ENCODE measurements at regions not wholly inside any gene's neighbourhood (a gene's known extent, or its start where the extent isn't known, plus 50 kb on each side); places are given as distances from the start of the nearest gene placed in this dataset.

DNA sequence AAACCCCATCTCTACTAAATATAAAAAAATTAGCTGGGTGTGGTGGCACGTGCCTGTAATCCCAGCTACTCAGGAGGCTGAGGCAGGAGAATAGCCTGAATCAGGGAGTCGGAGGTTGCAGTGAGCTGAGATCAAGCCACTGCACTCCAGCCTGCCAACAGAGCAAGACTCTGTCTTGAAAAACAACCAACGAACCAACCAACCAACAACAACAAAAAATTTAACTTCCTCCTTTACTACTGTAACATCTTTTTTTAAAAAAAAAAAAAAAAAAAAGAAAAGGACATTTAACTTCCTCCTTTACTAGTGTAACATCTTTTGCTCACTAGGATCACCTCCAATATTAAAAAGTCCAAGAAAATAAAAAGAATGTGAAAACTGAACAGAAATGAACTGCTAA lies 92.3 kb upstream of the TMEM168 start:
- no peak for TF ChIP-seq CTCF (IDR thresholded peaks at IDR 0.05; ENCODE audit: low read depth, low read length, missing control alignments)
- no peak overlapping the region for H3K4me3 ChIP-seq (ENCODE audit: low read depth, low read length)

GRCh38 chr7:112882022-112882421 lies 91.8 kb upstream of the TMEM168 start:
- TF ChIP-seq CTCF (IDR thresholded peaks at IDR 0.05; ENCODE audit: low read depth, low read length, missing control alignments), result no peak

More for the DNA sequence above, 92.3 kb upstream of the TMEM168 start:
- no peak for DNase-seq (ENCODE audit: low read depth)

DNA sequence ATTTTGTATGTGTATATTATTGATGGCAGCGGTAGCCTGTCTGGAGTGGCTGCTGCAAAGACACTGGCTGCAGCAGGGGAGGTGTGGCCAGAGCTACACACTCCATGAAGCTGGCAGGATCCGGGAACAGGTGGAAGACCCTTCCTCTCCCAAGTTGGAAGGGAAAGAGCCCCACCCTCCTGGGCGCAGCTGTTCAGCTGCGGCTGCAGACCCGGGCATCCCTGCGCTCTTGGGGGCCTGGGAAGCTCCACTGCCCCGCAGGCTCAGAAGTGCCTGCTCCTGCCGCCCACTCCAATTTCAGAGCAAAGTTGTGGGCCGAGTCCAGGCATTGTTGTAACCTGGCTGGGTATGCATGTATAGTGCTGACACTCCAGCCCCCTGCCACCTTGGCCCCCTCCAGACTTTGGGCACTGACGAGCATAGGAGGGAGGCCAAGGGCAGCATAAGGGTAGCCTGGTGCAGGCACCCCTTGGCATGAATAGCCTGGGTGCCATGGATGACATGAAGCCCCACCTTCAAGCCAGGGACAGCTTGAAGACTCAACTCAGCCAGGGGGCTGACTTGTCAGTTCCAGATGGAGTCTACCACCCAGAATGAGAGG lies 90.7 kb upstream of the TMEM168 start:
- TF ChIP-seq CTCF (IDR thresholded peaks at IDR 0.05; ENCODE audit: low read depth, low read length, missing control alignments), result no peak
- H3K4me3 ChIP-seq (ENCODE audit: low read depth, low read length), result no peak overlapping the region
- DNase-seq (ENCODE audit: low read depth), result no peak

More at GRCh38 chr7:112882022-112882421, 91.8 kb upstream of the TMEM168 start:
- H3K4me3 ChIP-seq (ENCODE audit: low read depth, low read length), result no peak overlapping the region
- DNase-seq (ENCODE audit: low read depth), result no peak

DNA sequence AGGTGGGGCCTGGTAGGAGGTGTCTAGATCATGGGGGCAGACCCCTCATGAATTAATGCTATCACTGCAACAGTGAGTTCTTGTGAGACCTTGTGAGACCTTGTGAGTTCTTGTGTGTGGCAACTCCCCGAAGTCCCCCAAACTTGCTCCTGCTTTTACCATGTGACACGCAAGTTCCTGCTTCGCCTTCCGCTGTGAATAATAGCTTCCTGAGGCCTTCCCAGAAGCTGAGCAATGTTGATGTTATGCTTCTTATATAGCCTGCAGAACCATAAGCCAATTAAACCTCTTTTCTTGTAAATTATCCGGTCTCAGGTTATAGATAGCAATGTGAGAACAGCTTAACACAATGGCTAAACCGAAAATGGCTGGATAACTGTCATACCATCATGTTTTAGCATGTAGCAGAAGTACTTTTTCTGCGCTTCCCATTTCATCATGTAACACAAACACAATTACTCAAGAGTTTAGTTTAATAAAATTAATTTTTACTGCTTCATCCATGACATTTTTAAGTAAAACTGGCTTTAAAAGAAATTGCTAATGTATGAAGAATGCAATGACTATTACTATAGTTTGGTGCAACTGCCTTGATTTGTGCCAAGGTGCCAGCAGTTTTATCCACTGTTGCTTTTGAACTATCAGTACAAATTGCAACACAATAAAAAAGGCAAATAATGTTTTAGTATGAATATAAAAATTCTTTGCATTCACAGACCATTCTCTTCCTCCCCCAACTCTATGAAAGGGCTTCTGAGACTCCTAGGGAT lies 87.7 kb upstream of the TMEM168 start:
- no peak for TF ChIP-seq CTCF (IDR thresholded peaks at IDR 0.05; ENCODE audit: low read depth, low read length, missing control alignments)
- no peak overlapping the region for H3K4me3 ChIP-seq (ENCODE audit: low read depth, low read length)
- DNase-seq (ENCODE audit: low read depth), result no peak

DNA sequence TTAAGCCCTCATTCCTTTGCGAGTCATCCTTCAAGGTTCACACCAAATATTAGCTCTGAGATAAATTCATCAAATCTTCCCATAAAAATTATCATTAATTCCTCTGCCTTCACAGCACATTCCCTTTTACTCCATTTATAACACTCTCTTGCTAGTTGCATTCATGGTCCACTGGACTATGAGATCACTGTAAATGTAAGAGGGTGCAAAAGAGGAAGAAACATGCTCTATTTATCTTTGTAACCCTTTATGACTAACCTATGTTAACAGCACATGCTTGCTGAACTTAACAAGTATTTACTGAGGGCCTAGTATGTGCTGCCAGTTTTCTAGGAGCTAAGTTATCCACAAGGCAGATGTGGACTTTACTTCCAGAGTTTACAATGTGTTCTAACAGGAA lies 86.7 kb upstream of the TMEM168 start:
- no peak for DNase-seq (ENCODE audit: low read depth)
- H3K4me3 ChIP-seq (ENCODE audit: low read depth, low read length), result no peak overlapping the region
- no peak for TF ChIP-seq CTCF (IDR thresholded peaks at IDR 0.05; ENCODE audit: low read depth, low read length, missing control alignments)

- H3K4me3 ChIP-seq (ENCODE audit: low read depth, low read length), result no peak overlapping the region
- no peak for DNase-seq (ENCODE audit: low read depth)
- TF ChIP-seq CTCF (IDR thresholded peaks at IDR 0.05; ENCODE audit: low read depth, low read length, missing control alignments), result no peak
Measured at GRCh38 chr7:112874909-112875308, 84.7 kb upstream of the TMEM168 start.

All from GM12864 (cell line).